ENCODE measurements at regions not wholly inside any gene's neighbourhood (a gene's known extent, or its start where the extent isn't known, plus 50 kb on each side); places are given as distances from the start of the nearest gene placed in this dataset.

DNA sequence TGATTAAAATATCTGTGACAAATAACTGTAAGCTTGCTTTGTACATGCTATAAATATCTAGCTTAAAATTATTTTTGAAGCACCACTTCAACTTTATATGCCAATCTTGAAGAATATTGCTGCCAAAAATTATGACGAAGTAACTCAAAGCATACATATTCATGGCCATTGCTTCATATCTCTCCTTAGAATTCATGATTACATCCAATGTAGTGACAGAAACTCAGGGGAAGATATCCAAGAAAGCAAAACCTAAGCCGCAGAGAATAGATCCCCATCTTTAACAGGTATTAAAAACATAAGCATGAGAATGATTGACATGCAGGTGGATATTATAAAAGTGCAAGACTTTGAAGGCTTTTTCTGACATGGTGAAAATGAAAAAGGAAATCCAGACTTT is 100.8 kb upstream of the PLPPR1 start:
- no peak for TF ChIP-seq ZFX (IDR thresholded peaks at IDR 0.05; ENCODE audit: borderline replicate concordance)
- TF ChIP-seq, protein P1, sequence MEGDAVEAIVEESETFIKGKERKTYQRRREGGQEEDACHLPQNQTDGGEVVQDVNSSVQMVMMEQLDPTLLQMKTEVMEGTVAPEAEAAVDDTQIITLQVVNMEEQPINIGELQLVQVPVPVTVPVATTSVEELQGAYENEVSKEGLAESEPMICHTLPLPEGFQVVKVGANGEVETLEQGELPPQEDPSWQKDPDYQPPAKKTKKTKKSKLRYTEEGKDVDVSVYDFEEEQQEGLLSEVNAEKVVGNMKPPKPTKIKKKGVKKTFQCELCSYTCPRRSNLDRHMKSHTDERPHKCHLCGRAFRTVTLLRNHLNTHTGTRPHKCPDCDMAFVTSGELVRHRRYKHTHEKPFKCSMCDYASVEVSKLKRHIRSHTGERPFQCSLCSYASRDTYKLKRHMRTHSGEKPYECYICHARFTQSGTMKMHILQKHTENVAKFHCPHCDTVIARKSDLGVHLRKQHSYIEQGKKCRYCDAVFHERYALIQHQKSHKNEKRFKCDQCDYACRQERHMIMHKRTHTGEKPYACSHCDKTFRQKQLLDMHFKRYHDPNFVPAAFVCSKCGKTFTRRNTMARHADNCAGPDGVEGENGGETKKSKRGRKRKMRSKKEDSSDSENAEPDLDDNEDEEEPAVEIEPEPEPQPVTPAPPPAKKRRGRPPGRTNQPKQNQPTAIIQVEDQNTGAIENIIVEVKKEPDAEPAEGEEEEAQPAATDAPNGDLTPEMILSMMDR (IDR thresholded peaks at IDR 0.05) = no peak
- H3K27ac ChIP-seq = no peak overlapping the region

DNA sequence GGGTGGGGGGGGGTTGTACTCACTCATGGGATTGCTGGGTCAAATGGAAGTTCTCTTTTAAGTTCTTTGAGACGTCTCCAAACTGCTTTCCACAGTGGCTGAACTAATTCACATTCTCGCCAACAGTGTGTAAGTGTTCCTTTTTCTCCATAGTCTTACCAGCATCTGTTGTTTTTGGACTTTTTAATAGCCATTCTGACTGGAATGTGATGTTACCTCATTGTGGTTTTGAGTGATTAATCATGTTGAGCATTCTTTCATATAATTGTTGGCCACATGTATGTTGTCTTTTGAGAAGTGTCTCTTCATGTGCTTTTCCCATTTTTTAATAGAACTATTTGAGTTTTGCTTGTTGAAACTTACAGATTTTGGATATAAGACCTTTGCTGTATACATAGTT is 94.9 kb upstream of the PLPPR1 start:
- no peak for TF ChIP-seq ZFX (IDR thresholded peaks at IDR 0.05; ENCODE audit: borderline replicate concordance)
- TF ChIP-seq, protein P1 (IDR thresholded peaks at IDR 0.05) = no peak
- H3K27ac ChIP-seq = no peak overlapping the region

DNA sequence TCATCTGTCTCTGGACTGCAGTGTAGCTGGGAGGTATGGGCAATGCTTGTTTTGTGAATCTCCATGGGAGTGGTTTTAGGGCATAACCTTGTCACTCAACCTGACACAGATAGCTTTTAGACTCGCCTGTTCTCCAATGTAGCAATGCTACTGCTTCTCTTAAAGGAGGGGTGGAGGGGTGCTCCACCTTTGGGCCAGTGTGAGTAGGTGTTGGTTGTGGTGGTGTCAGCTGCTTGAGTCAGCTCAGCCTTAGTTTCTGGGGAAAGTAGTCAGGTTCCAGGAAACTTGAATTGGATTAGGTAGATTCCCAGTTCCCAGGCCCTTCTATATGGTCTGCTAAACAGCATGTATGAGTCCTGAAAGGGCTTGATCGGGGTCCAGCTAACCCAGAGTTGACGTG is 91.1 kb upstream of the PLPPR1 start:
- TF ChIP-seq, protein P1 (IDR thresholded peaks at IDR 0.05) = no peak
- no peak for TF ChIP-seq ZFX (IDR thresholded peaks at IDR 0.05; ENCODE audit: borderline replicate concordance)
- no peak overlapping the region for H3K27ac ChIP-seq

DNA sequence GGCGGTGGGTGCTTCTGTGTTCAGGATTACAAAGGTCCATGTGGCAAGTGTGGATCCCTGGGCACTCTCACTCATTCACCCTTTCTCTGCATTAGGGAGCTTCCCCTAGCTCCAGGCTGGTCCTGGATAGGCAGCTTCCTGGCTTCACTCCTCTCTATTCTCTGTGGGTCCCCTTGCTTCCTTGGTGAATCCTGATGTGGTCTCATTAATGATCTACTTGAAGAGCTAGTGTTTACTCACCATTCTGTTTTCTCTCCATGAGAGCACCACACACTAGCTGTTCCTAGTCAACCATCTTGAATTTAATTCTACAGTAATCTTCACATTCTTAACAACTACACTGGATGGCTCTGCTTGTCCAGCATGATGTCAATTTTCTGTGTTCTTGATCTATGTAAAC is 90.0 kb upstream of the PLPPR1 start:
- H3K27ac ChIP-seq = no peak overlapping the region
- TF ChIP-seq, protein P1 (IDR thresholded peaks at IDR 0.05) = no peak
- TF ChIP-seq ZFX (IDR thresholded peaks at IDR 0.05; ENCODE audit: borderline replicate concordance) = no peak

DNA sequence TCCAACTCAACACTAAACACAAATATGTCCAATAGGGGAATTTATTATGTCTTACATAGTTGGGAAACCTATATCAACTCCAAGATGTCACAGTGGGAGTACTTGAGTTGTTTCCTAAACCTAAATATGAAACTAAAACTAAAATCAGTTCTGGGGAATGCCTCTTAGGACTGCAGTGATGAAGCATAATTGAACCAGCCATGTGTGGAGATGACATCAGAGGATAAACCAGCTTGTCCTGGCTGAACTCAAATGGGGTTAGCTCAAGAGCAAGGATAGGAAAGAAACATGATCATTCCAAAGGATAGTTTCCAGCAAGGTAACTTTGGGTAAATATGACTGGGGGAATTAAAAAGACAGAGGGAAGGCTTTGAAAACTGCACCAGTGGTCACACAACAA is 88.9 kb upstream of the PLPPR1 start:
- H3K27ac ChIP-seq = no peak overlapping the region
- no peak for TF ChIP-seq ZFX (IDR thresholded peaks at IDR 0.05; ENCODE audit: borderline replicate concordance)
- TF ChIP-seq, protein P1 (IDR thresholded peaks at IDR 0.05) = no peak

DNA sequence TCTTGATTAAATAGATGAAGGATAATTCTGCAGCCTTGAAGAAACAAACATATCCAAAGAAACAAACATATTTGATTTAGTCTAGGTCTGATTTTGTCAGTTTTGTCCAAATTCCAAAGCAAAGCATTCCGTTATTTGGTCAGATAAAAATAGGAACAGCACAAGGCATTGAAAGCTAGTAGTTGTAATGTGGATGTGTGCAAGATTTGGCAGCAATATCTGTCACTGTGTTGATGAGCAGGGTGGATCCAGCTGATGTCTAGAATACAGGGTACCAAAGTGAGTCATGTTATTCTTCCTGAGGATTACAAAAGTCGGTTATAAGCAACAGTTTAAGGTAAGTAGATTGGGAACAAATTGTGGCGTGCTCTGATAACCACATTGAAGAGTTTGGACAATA is 69.3 kb upstream of the PLPPR1 start:
- H3K27ac ChIP-seq = no peak overlapping the region
- TF ChIP-seq ZFX (IDR thresholded peaks at IDR 0.05; ENCODE audit: borderline replicate concordance) = no peak
- TF ChIP-seq, protein P1 (IDR thresholded peaks at IDR 0.05) = no peak
